ENCODE measurements at regions not wholly inside any gene's neighbourhood (a gene's known extent, or its start where the extent isn't known, plus 50 kb on each side); places are given as distances from the start of the nearest gene placed in this dataset.

DNA sequence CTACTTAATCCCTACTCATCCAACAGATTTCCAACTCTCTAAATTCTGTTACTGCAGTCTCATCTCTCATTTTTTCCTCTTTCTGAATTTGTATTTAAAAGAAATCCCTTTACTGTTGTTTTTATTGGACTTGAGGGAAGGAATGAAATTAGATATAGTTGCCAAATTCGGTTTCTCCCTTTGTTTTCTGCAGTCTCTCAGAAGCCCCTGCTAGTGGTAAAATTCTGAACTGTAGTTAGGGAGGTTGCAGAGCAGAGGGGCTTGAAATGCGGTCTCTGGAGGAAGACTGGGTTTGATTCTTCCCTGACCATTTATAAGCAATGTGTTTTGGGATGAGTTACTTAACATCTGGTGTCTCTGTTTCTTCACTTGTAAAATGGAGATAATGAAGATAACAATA lies 106.3 kb upstream of the TBX18 start:
- no peaks in the 10 kb centered on the region for H3K27me3 ChIP-seq (ENCODE audit: control insufficient read depth, insufficient read depth, low read length)
- H3K27ac ChIP-seq (ENCODE audit: insufficient read depth, low read length), result no peak overlapping the region
- H3K4me1 ChIP-seq (ENCODE audit: control insufficient read depth, insufficient read depth, low read length), result no peaks in the 10 kb centered on the region
- H2AFZ ChIP-seq (replicated peaks; ENCODE audit: low read length, poor library complexity), result no peak overlapping the region
- dilution Hi-C loops (cut with HindIII; ENCODE audit: low sequenced_read_pairs, unreplicated experiment), result no loop called here
- H2AK5ac ChIP-seq (ENCODE audit: low read depth, low read length), result no peak overlapping the region
- no peak overlapping the region for H2BK15ac ChIP-seq (ENCODE audit: low read depth, low read length)
- CTCF ChIA-PET, result no interaction called here
- H3K4ac ChIP-seq (ENCODE audit: low read depth, low read length), result no peak overlapping the region
- no peak overlapping the region for H3K4me3 ChIP-seq (ENCODE audit: insufficient read depth, low read depth, low read length)
- WGBS, 2 experiments (ENCODE audit: extremely low coverage in 2 of 2, insufficient read length in 1 of 2), result no CpG with 5 or more reads among the region's 2 CpGs
- no peak overlapping the region for H2BK20ac ChIP-seq (ENCODE audit: low read depth, low read length)
- H4K8ac ChIP-seq (ENCODE audit: low read depth in 2 of 2, low read length in 2 of 2), result no peak overlapping the region
- no peak for ATAC-seq (ENCODE audit: low read depth)
- no peak overlapping the region for H3K9ac ChIP-seq (ENCODE audit: low read depth, low read length)
- no peaks in the 10 kb centered on the region for H3K9me1 ChIP-seq (ENCODE audit: insufficient read depth, low read length)
- POLR2A ChIA-PET (ENCODE audit: unreplicated experiment), result no interaction called here
- TF ChIP-seq, protein P1, sequence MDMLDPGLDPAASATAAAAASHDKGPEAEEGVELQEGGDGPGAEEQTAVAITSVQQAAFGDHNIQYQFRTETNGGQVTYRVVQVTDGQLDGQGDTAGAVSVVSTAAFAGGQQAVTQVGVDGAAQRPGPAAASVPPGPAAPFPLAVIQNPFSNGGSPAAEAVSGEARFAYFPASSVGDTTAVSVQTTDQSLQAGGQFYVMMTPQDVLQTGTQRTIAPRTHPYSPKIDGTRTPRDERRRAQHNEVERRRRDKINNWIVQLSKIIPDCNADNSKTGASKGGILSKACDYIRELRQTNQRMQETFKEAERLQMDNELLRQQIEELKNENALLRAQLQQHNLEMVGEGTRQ (IDR thresholded peaks at IDR 0.05; ENCODE audit: low read depth, low read length), result no peak
- TF ChIP-seq, protein P2, sequence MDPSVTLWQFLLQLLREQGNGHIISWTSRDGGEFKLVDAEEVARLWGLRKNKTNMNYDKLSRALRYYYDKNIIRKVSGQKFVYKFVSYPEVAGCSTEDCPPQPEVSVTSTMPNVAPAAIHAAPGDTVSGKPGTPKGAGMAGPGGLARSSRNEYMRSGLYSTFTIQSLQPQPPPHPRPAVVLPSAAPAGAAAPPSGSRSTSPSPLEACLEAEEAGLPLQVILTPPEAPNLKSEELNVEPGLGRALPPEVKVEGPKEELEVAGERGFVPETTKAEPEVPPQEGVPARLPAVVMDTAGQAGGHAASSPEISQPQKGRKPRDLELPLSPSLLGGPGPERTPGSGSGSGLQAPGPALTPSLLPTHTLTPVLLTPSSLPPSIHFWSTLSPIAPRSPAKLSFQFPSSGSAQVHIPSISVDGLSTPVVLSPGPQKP (IDR thresholded peaks at IDR 0.05; ENCODE audit: borderline replicate concordance, low read depth, low read length), result no peak
- no peak for TF ChIP-seq RFX5 (IDR thresholded peaks at IDR 0.05; ENCODE audit: low read depth, low read length)
- no peak for TF ChIP-seq FOS (IDR thresholded peaks at IDR 0.05; ENCODE audit: low read depth, low read length)
- TF ChIP-seq, protein P3, sequence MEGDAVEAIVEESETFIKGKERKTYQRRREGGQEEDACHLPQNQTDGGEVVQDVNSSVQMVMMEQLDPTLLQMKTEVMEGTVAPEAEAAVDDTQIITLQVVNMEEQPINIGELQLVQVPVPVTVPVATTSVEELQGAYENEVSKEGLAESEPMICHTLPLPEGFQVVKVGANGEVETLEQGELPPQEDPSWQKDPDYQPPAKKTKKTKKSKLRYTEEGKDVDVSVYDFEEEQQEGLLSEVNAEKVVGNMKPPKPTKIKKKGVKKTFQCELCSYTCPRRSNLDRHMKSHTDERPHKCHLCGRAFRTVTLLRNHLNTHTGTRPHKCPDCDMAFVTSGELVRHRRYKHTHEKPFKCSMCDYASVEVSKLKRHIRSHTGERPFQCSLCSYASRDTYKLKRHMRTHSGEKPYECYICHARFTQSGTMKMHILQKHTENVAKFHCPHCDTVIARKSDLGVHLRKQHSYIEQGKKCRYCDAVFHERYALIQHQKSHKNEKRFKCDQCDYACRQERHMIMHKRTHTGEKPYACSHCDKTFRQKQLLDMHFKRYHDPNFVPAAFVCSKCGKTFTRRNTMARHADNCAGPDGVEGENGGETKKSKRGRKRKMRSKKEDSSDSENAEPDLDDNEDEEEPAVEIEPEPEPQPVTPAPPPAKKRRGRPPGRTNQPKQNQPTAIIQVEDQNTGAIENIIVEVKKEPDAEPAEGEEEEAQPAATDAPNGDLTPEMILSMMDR (conservative IDR thresholded peaks at IDR 0.05; ENCODE audit: low read depth, low read length), result no peak
- TF ChIP-seq RCOR1 (IDR thresholded peaks at IDR 0.05; ENCODE audit: insufficient replicate concordance, low read length), result no peak
- TF ChIP-seq MAZ (IDR thresholded peaks at IDR 0.05; ENCODE audit: borderline replicate concordance, low read depth, low read length), result no peak
- H4K20me1 ChIP-seq (ENCODE audit: insufficient read depth, low read length), result no peaks in the 10 kb centered on the region
- H3K79me1 ChIP-seq (ENCODE audit: low read depth in 1 of 2, low read length in 2 of 2), result no peaks in the 10 kb centered on the region
- H4K5ac ChIP-seq (ENCODE audit: low read depth, low read length), result no peak overlapping the region
- H2AK9ac ChIP-seq (replicated peaks; ENCODE audit: low read depth, low read length, poor library complexity), result no peak overlapping the region
- no peak overlapping the region for H2BK120ac ChIP-seq (ENCODE audit: low read depth, low read length)
- no peak for DNase-seq
- H3K9me3 ChIP-seq (ENCODE audit: control insufficient read depth, insufficient read depth, low read length), result no peaks in the 10 kb centered on the region
- H2BK5ac ChIP-seq (ENCODE audit: low read depth, low read length, poor library complexity, severe bottlenecking), result no peak overlapping the region
- no TSS peak for BruUV-seq (replicated peaks)
- no peak overlapping the region for H3K18ac ChIP-seq (ENCODE audit: low read depth, low read length)
- no peak overlapping the region for H4K91ac ChIP-seq (ENCODE audit: insufficient read depth, low read depth, low read length)
- no peak overlapping the region for H3K4me2 ChIP-seq (ENCODE audit: low read depth, low read length)
- intact Hi-C loops (cut with micrococcal nuclease), result no loop called here
- H3K23ac ChIP-seq (ENCODE audit: low read depth, low read length), result no peak overlapping the region
- no peak overlapping the region for H3K14ac ChIP-seq (replicated peaks; ENCODE audit: low read depth, low read length)
- H3K36me3 ChIP-seq (ENCODE audit: control insufficient read depth, insufficient read depth, low read length), result no peaks in the 10 kb centered on the region
- H3K56ac ChIP-seq (ENCODE audit: extremely low read depth, insufficient read depth, low read length), result no peak overlapping the region
- in situ Hi-C loops (cut with MboI; ENCODE audit: low sequenced_read_pairs), result no loop called here

Data from IMR-90 (cell line).